Cardiac muscle cell (in vitro differentiated cells and primary cell): ENCODE measurements at regions not wholly inside any gene's neighbourhood (a gene's known extent, or its start where the extent isn't known, plus 50 kb on each side); places are given as distances from the start of the nearest gene placed in this dataset.

Source experiments
- DNase-seq, 2 donors: peaks; one replicate each; pipeline versions ENCODE4 v3.0.0 to v3.0.0-alpha.2; 2010 to 2017; ENCODE audit warnings: low read depth in 1 of 2, low spot score in 1 of 2
- H3K27ac ChIP-seq: fragments of 200-600 bp; sonication (generic); 2 replicates; pipeline ENCODE4 v1.5.1; 2016
- H3K27me3 ChIP-seq: fragments of 200-600 bp; sonication (generic); 2 replicates; pipeline ENCODE4 v1.6.0; 2016; ENCODE audit warnings: control low read depth
- H3K36me3 ChIP-seq: fragments of 200-600 bp; sonication (generic); 2 replicates; pipeline ENCODE4 v1.5.1; 2016; ENCODE audit warnings: control low read depth
- H3K4me1 ChIP-seq: fragments of 200-600 bp; sonication (generic); 2 replicates; pipeline ENCODE4 v1.8.1; 2017; ENCODE audit warnings: low read depth, mild to moderate bottlenecking, mixed run types
- H3K4me3 ChIP-seq: fragments of 200-600 bp; sonication (generic); 2 replicates; pipeline ENCODE4 v1.5.1; 2016; ENCODE audit warnings: mild to moderate bottlenecking
- H3K9me3 ChIP-seq: fragments of 200-600 bp; sonication (generic); 2 replicates; pipeline ENCODE4 v1.5.1; 2017; ENCODE audit warnings: low read depth, mild to moderate bottlenecking, control low read depth
- CTCF ChIP-seq: IDR thresholded peaks from 2 replicates; pipeline ENCODE4 v1.5.1; 2012; ENCODE audit warnings: low read depth, mild to moderate bottlenecking, low read length

GRCh38 chr14:37807722-37808121 lies 212.3 kb downstream of the TTC6 start:
- H3K9me3 ChIP-seq, result no peaks in the 10 kb centered on the region
- no peak overlapping the region for H3K4me3 ChIP-seq
- H3K27ac ChIP-seq, result no peak overlapping the region
- no peaks in the 10 kb centered on the region for H3K27me3 ChIP-seq
- TF ChIP-seq CTCF, result no peak
- no peaks in the 10 kb centered on the region for H3K36me3 ChIP-seq
- no peak for DNase-seq
- H3K4me1 ChIP-seq, result no peaks in the 10 kb centered on the region

GRCh38 chr14:37810094-37810801 lies 214.8 kb downstream of the TTC6 start:
- H3K4me1 ChIP-seq, result no peaks in the 10 kb centered on the region
- no peaks in the 10 kb centered on the region for H3K9me3 ChIP-seq
- H3K27ac ChIP-seq, result no peak overlapping the region
- no peak for DNase-seq
- no peak for TF ChIP-seq CTCF
- H3K27me3 ChIP-seq, result no peaks in the 10 kb centered on the region
- no peak overlapping the region for H3K4me3 ChIP-seq
- no peaks in the 10 kb centered on the region for H3K36me3 ChIP-seq

GRCh38 chr14:37813732-37814131 lies 218.3 kb downstream of the TTC6 start:
- TF ChIP-seq CTCF, result no peak
- Histone ChIP-seq H3K36me3 (no peaks in the 10 kb centered on the region), H3K9me3 (no peaks in the 10 kb centered on the region), H3K27me3 (no peaks in the 10 kb centered on the region), H3K4me1 (peaks cover 2% of the 10 kb centered on the region), H3K4me3 (no peak overlapping the region), H3K27ac (no peak overlapping the region)
- no peak for DNase-seq

- H3K27ac ChIP-seq, result no peak overlapping the region
Measured at GRCh38 chr14:37816135-37816534, 220.7 kb downstream of the TTC6 start.

GRCh38 chr14:37816743-37817295 lies 221.4 kb downstream of the TTC6 start:
- H3K9me3 ChIP-seq, result no peaks in the 10 kb centered on the region
- no peak overlapping the region for H3K4me3 ChIP-seq
- DNase-seq, result no peak
- no peaks in the 10 kb centered on the region for H3K27me3 ChIP-seq
- H3K27ac ChIP-seq, result no peak overlapping the region
- H3K4me1 ChIP-seq, result peaks cover 16% of the 10 kb centered on the region
- H3K36me3 ChIP-seq, result no peaks in the 10 kb centered on the region
- TF ChIP-seq CTCF, result no peak

More at GRCh38 chr14:37816135-37816534, 220.7 kb downstream of the TTC6 start:
- Histone ChIP-seq H3K4me1 (peaks cover 16% of the 10 kb centered on the region), H3K4me3 (no peak overlapping the region), H3K27me3 (no peaks in the 10 kb centered on the region), H3K9me3 (no peaks in the 10 kb centered on the region), H3K36me3 (no peaks in the 10 kb centered on the region)
- no peak for TF ChIP-seq CTCF
- DNase-seq, result no peak
